Neuron (in vitro differentiated cells): ENCODE measurements at regions not wholly inside any gene's neighbourhood (a gene's known extent, or its start where the extent isn't known, plus 50 kb on each side); places are given as distances from the start of the nearest gene placed in this dataset.

Source experiments
- H2AFZ ChIP-seq: one replicate; pipeline ENCODE4 v1.6.1; 2013; ENCODE audit warnings: low read depth, mild to moderate bottlenecking, inconsistent platforms, low read length, moderate library complexity
- H3K27me3 ChIP-seq: one replicate; pipeline ENCODE4 v1.6.1; 2013; ENCODE audit warnings: low read length; ENCODE audit not compliant: insufficient read depth
- H3K36me3 ChIP-seq: one replicate; pipeline ENCODE4 v1.6.1; 2013; ENCODE audit warnings: low read length; ENCODE audit not compliant: insufficient read depth
- H3K4me1 ChIP-seq: one replicate; pipeline ENCODE4 v1.6.1; 2013; ENCODE audit warnings: low read length; ENCODE audit not compliant: insufficient read depth
- H3K4me3 ChIP-seq: 2 replicates; pipeline ENCODE4 v1.5.1; 2013; ENCODE audit warnings: mild to moderate bottlenecking, low read length, moderate library complexity
- H3K9me3 ChIP-seq: one replicate; pipeline ENCODE4 v1.6.1; 2013; ENCODE audit warnings: low read length

DNA sequence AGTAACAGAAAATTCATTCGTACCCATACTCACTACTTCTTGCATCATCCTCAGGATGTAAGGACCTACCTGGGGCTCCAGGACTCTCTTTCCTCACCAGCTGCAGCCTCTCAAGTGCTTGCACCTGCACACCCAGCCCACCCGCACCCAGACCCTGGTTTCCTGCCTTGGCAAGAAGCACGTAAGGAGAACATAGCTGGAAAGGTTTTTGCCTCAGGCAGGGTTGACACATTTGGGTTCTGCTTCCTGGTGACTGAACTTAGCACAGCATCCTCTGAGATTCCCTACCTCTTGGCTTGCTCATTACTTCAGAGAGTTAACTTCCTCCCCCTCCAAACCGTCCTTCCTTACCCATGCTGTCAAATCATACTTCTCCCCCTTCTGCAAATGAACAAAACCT is 556.9 kb downstream of the CD83 start:
- H3K4me3 ChIP-seq: no peak overlapping the region
- peaks cover 5% of the 10 kb centered on the region for H3K27me3 ChIP-seq
- H3K4me1 ChIP-seq: no peaks in the 10 kb centered on the region
- no peaks in the 10 kb centered on the region for H3K36me3 ChIP-seq
- H3K9me3 ChIP-seq: no peaks in the 10 kb centered on the region
- no peak overlapping the region for H2AFZ ChIP-seq

- Histone ChIP-seq H3K4me3 (no peak overlapping the region), H3K27me3 (peaks cover 4% of the 10 kb centered on the region), H3K4me1 (no peaks in the 10 kb centered on the region), H3K36me3 (no peaks in the 10 kb centered on the region), H2AFZ (no peak overlapping the region), H3K9me3 (no peaks in the 10 kb centered on the region)
These were observed 557.5 kb downstream of the CD83 start for GRCh38 chr6:14674867-14675648.

DNA sequence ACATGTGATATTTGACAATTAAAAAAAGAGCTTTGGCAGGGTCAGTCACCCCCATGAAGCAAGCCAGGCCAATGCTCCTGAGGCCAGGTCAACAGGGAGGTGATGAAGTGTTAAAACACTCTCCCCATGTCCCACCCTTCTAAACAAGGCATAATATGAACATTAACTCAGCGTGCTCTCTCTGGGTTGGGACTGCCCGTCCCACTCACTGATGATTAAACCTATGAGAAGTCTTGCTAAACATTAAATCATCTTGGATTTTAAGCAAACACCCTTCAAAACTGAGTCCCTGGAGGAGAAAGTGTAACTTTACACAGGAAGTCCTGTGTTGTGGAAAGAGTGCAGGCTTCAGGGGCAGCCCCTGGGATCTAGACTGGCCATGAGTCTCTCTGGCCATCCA is 558.5 kb downstream of the CD83 start:
- Histone ChIP-seq H3K4me1 (no peaks in the 10 kb centered on the region), H2AFZ (no peak overlapping the region), H3K27me3 (peaks cover 2% of the 10 kb centered on the region), H3K36me3 (no peaks in the 10 kb centered on the region), H3K4me3 (no peak overlapping the region), H3K9me3 (no peaks in the 10 kb centered on the region)

DNA sequence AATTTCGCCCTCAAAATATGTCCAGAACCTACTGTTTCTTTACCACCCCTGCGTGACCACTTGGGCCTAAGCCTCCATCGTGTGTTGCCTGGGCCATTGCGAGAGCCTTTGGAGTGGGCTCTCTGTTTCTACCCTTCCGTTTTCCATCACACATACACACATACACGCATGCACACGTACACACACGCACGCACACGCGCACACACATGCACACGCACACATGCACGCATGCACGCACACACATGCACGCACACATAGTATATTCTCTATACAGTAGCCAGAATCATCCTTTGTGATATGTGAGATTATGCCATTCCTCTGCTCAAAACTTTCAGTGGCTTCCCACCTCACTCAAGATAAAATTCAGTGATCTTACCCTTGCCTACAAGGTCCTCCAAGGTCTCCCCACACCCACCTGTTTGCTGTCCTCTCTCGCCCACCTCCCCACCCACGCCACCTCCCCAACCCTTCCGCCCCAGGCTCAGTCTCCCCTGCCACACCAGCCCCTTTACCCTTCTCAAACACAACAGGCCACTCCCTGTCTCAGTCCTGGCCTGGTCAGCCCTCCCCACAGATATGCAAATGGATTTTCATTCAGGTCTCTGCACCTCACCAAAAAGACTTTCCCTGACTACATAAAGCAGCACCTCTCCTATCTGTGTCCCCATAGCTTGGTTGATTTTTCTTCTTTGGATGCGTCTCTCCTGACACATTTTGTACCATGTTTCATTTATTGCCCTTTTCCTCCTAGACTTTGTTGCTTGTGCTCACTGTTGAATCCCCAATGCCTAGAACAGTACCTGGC is 559.6 kb downstream of the CD83 start:
- no peaks in the 10 kb centered on the region for H3K4me1 ChIP-seq
- no peak overlapping the region for H2AFZ ChIP-seq
- no peaks in the 10 kb centered on the region for H3K36me3 ChIP-seq
- H3K27me3 ChIP-seq: peaks cover 2% of the 10 kb centered on the region
- H3K9me3 ChIP-seq: no peaks in the 10 kb centered on the region
- no peak overlapping the region for H3K4me3 ChIP-seq

DNA sequence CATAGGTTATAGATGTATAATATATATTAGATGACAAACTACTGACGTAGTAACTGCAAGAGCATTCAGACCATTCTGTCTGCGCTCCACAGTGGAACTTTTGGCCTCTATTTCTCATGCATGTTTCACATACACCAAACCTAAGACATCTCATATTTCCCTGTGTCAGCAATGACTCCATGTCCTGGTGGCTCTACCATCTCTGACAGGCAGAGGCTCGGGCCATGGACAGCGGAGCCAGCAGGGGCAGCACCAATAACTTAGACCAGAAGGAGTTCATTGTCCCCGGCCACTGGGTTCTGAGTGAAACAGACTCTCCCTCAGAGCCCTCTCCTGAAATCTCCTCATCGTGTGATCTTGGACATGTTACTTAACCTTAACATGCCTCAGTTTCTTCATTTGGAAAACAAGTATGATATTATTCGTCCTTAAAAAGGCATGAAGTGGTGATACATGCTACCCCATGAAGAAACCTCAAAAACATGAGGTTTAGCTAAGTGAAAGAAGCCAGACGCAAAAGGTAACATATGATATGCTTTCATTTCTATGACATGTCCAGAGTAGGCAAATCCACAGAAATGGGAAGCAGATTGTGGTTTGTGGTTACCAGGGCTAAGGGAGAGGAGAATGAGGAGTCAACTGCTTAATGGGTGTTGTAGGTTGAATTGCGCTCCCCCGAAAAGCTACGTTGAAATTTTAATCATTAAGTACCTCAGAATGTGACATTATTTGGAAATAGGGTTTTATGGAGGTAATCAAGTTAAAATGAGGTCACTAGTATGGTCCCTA is 564.0 kb upstream of the JARID2 start:
- Histone ChIP-seq H2AFZ (no peak overlapping the region), H3K36me3 (no peaks in the 10 kb centered on the region), H3K27me3 (no peaks in the 10 kb centered on the region), H3K4me3 (no peak overlapping the region), H3K9me3 (no peaks in the 10 kb centered on the region), H3K4me1 (no peaks in the 10 kb centered on the region)

- Histone ChIP-seq H3K4me3 (no peak overlapping the region), H3K4me1 (no peaks in the 10 kb centered on the region), H3K9me3 (no peaks in the 10 kb centered on the region), H2AFZ (no peak overlapping the region), H3K27me3 (no peaks in the 10 kb centered on the region), H3K36me3 (no peaks in the 10 kb centered on the region)
These were observed 563.1 kb upstream of the JARID2 start for GRCh38 chr6:14682812-14683211.

DNA sequence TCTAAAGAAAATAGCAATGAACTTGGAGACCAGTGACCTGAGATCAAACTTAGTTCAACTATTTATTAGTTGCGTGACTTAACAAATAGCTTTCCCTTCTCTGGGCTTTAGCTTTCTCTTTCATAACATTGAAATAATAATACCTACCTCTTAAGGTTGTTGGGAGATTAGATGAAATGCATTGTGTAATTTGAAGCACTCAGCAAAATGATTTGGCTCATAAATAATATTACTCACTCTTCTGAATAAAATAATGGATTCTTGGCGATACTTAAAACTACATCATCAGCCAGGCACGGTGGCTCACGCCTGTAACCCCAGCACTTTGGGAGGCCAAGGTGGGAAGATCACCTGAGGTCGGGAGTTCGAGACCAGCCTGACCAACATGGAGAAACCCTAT is 556.2 kb upstream of the JARID2 start:
- Histone ChIP-seq H3K27me3 (no peaks in the 10 kb centered on the region), H3K9me3 (no peaks in the 10 kb centered on the region), H3K4me1 (no peaks in the 10 kb centered on the region), H3K36me3 (no peaks in the 10 kb centered on the region), H2AFZ (no peak overlapping the region), H3K4me3 (no peak overlapping the region)

DNA sequence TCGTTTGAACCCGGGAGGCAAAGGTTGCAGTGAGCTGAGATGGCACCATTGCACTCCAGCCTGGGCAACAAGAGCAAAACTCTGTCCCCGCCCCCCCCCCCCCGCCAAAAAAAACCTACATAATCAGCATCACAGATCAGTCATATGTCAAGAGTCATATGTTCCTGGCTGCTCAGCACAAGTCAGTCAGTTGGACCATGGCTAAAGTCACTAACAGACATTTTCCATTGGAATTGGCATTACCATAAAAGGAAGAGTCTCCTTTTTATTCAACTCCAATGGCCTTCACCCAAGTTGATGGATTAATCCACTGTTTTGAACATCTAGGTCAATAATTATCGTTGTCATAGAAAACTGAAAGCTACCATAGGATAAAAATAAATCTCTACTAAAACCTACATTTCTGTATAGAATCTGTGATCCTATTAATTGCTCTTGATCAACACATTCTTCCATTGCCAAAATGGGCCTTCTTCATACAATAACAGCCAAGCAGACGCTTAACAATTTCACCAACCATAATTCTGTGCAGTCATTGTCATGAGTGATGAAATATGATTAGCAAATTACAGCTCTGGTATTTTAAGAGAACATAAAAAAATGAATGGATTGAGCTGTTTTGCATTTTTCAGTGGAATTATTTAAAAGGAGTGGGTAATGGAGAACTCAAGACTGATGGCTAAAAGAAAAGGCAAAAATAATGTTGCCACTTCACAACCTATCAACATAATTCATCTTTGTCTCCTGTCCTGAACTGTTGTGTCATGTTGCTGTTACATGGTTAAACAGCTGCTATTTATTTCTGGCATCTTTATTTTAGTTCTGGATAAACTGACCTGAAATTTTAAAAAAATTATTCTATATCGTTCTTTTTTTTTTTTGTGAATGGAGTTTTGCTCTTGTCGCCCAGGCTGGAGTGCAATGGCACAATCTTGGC is 555.5 kb upstream of the JARID2 start:
- H2AFZ ChIP-seq: no peak overlapping the region

DNA sequence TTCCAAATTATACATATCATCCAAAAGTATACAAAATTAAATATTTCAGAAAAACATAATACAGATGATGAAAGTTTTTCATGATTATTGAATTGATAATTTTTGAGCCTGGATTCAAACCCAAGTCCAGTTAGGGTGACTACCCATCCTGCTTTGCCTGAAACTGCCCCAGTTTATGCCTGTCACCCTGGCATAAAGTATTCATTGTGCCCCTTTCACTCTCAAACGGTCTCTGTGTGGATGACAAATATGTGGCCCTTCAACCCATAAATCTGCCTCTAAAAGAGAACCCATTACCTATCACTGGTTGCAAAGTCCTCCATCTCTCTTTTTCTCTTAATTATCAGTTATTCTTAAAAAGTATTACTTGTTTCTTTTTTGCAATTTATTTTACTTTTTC is 553.7 kb upstream of the JARID2 start:
- Histone ChIP-seq H3K36me3 (no peaks in the 10 kb centered on the region), H2AFZ (no peak overlapping the region), H3K4me3 (no peak overlapping the region), H3K9me3 (no peaks in the 10 kb centered on the region), H3K4me1 (no peaks in the 10 kb centered on the region), H3K27me3 (no peaks in the 10 kb centered on the region)

More for the DNA sequence above, 555.5 kb upstream of the JARID2 start:
- no peaks in the 10 kb centered on the region for H3K4me1 ChIP-seq
- no peaks in the 10 kb centered on the region for H3K36me3 ChIP-seq
- no peaks in the 10 kb centered on the region for H3K27me3 ChIP-seq
- H3K4me3 ChIP-seq: no peak overlapping the region
- H3K9me3 ChIP-seq: no peaks in the 10 kb centered on the region

- Histone ChIP-seq H3K9me3 (no peaks in the 10 kb centered on the region), H3K4me3 (no peak overlapping the region), H3K36me3 (no peaks in the 10 kb centered on the region), H2AFZ (no peak overlapping the region), H3K4me1 (no peaks in the 10 kb centered on the region), H3K27me3 (no peaks in the 10 kb centered on the region)
These were observed 552.3 kb upstream of the JARID2 start for GRCh38 chr6:14693301-14694192.

DNA sequence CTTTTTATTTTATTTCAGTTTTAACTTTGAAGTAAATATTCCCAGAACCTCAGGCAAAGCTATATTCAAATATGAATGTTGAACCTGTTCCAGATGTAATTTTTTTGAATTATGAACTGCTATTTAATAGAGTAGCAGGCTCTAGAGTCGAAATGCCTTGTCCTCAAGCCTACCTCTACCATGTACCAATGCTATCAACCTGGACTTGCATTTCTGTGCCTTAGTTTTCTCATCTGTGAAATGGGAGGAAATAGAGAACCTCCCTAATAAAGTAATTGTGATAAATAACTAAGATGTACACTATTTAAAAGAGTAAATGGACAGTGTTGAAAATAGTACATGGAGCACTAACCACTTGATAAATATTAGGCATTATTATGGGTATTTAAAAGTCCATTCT is 551.6 kb upstream of the JARID2 start:
- no peaks in the 10 kb centered on the region for H3K4me1 ChIP-seq
- H3K9me3 ChIP-seq: no peaks in the 10 kb centered on the region
- H2AFZ ChIP-seq: no peak overlapping the region
- no peak overlapping the region for H3K4me3 ChIP-seq
- no peaks in the 10 kb centered on the region for H3K27me3 ChIP-seq
- no peaks in the 10 kb centered on the region for H3K36me3 ChIP-seq

GRCh38 chr6:14695579-14695978 is 550.3 kb upstream of the JARID2 start:
- Histone ChIP-seq H3K4me1 (no peaks in the 10 kb centered on the region), H3K4me3 (no peak overlapping the region), H3K9me3 (no peaks in the 10 kb centered on the region), H2AFZ (no peak overlapping the region), H3K27me3 (no peaks in the 10 kb centered on the region), H3K36me3 (no peaks in the 10 kb centered on the region)
